ENCODE measurements at regions not wholly inside any gene's neighbourhood (a gene's known extent, or its start where the extent isn't known, plus 50 kb on each side); places are given as distances from the start of the nearest gene placed in this dataset.
A peak's percentile ranks its signal among the peaks of the same experiment; 100 is the strongest.

DNA sequence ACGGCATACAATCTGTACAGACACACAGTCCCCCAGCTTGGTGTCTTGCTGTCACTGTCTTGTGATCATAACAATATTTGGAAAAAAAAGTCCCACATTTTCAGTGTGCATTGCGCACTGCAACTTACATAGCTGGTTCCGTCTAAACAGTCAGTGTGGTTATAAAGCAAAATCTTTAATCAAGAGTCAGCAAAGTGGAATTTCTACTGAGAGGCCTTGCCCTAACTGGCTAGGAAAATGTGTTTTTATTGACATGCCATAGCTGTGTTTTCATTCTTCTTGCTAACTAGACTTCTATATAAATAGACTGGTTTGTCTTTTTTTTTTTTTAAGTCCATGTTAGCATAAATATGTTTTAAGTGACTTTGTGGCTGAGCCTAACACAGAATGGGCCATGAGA lies 174.8 kb downstream of the POLR2M start (continued):
- TF ChIP-seq FOXP1 (CRISPR knock-in tag; IDR thresholded peaks at IDR 0.05; ENCODE audit: borderline replicate concordance) (no peak), PRRX2 (CRISPR knock-in tag; IDR thresholded peaks at IDR 0.05) (no peak), ELF4 (CRISPR knock-in tag; IDR thresholded peaks at IDR 0.05; ENCODE audit: low read depth) (no peak), FOXJ3 (CRISPR knock-in tag; IDR thresholded peaks at IDR 0.05; ENCODE audit: borderline replicate concordance) (no peak), IRF2 (CRISPR knock-in tag; IDR thresholded peaks at IDR 0.05; ENCODE audit: borderline replicate concordance, low read depth) (no peak), ETV6 (CRISPR knock-in tag; IDR thresholded peaks at IDR 0.05) (no peak), ZNF317 (CRISPR knock-in tag; IDR thresholded peaks at IDR 0.05; ENCODE audit: borderline replicate concordance, low read depth) (no peak), SP1 (CRISPR knock-in tag; conservative IDR thresholded peaks at IDR 0.05) (no peak)
- TF ChIP-seq, protein P1, sequence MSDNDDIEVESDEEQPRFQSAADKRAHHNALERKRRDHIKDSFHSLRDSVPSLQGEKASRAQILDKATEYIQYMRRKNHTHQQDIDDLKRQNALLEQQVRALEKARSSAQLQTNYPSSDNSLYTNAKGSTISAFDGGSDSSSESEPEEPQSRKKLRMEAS (CRISPR knock-in tag; IDR thresholded peaks at IDR 0.05): no peak
- TF ChIP-seq, protein P2, sequence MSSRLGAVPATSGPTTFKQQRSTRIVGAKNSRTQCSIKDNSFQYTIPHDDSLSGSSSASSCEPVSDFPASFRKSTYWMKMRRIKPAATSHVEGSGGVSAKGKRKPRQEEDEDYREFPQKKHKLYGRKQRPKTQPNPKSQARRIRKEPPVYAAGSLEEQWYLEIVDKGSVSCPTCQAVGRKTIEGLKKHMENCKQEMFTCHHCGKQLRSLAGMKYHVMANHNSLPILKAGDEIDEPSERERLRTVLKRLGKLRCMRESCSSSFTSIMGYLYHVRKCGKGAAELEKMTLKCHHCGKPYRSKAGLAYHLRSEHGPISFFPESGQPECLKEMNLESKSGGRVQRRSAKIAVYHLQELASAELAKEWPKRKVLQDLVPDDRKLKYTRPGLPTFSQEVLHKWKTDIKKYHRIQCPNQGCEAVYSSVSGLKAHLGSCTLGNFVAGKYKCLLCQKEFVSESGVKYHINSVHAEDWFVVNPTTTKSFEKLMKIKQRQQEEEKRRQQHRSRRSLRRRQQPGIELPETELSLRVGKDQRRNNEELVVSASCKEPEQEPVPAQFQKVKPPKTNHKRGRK (CRISPR knock-in tag; IDR thresholded peaks at IDR 0.05; ENCODE audit: borderline replicate concordance): no peak
- TF ChIP-seq, protein P3, sequence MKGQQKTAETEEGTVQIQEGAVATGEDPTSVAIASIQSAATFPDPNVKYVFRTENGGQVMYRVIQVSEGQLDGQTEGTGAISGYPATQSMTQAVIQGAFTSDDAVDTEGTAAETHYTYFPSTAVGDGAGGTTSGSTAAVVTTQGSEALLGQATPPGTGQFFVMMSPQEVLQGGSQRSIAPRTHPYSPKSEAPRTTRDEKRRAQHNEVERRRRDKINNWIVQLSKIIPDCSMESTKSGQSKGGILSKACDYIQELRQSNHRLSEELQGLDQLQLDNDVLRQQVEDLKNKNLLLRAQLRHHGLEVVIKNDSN (CRISPR knock-in tag; IDR thresholded peaks at IDR 0.05): no peak

DNA sequence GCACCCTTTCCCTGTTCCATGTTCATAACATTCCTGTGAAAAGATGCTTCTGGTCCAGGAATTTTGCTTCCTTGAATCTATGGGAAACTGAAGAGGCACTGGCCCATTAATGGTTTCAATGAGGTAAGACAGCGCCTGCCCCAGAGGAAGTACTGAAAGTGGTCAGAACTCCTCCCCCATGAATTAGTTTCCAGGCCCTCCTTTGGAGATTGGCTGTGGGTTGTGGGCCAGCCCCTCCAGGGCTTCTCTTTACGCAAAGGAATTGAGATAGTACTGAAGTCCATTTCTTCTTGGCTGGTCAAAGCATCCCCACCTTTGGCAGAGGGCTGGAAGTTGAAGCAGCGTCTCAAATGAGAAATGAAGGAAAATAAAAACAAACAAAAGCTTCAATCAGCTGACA lies 175.5 kb downstream of the POLR2M start:
- H3K27me3 Mint-ChIP-seq (ENCODE audit: low read depth): no peaks in the 10 kb centered on the region; the same call in 1 of the 2 replicates
- TF ChIP-seq GRHL2 (CRISPR knock-in tag; IDR thresholded peaks at IDR 0.05; ENCODE audit: insufficient replicate concordance, severe bottlenecking): no peak
- TF ChIP-seq, protein P4, sequence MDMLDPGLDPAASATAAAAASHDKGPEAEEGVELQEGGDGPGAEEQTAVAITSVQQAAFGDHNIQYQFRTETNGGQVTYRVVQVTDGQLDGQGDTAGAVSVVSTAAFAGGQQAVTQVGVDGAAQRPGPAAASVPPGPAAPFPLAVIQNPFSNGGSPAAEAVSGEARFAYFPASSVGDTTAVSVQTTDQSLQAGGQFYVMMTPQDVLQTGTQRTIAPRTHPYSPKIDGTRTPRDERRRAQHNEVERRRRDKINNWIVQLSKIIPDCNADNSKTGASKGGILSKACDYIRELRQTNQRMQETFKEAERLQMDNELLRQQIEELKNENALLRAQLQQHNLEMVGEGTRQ (CRISPR knock-in tag; IDR thresholded peaks at IDR 0.05): no peak
- TF ChIP-seq, protein P5, sequence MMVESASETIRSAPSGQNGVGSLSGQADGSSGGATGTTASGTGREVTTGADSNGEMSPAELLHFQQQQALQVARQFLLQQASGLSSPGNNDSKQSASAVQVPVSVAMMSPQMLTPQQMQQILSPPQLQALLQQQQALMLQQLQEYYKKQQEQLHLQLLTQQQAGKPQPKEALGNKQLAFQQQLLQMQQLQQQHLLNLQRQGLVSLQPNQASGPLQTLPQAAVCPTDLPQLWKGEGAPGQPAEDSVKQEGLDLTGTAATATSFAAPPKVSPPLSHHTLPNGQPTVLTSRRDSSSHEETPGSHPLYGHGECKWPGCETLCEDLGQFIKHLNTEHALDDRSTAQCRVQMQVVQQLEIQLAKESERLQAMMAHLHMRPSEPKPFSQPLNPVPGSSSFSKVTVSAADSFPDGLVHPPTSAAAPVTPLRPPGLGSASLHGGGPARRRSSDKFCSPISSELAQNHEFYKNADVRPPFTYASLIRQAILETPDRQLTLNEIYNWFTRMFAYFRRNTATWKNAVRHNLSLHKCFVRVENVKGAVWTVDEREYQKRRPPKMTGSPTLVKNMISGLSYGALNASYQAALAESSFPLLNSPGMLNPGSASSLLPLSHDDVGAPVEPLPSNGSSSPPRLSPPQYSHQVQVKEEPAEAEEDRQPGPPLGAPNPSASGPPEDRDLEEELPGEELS (CRISPR knock-in tag; IDR thresholded peaks at IDR 0.05): no peak
- TF ChIP-seq, protein P6, sequence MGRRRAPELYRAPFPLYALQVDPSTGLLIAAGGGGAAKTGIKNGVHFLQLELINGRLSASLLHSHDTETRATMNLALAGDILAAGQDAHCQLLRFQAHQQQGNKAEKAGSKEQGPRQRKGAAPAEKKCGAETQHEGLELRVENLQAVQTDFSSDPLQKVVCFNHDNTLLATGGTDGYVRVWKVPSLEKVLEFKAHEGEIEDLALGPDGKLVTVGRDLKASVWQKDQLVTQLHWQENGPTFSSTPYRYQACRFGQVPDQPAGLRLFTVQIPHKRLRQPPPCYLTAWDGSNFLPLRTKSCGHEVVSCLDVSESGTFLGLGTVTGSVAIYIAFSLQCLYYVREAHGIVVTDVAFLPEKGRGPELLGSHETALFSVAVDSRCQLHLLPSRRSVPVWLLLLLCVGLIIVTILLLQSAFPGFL (CRISPR knock-in tag; IDR thresholded peaks at IDR 0.05; ENCODE audit: borderline replicate concordance): no peak
- TF ChIP-seq, protein P7, sequence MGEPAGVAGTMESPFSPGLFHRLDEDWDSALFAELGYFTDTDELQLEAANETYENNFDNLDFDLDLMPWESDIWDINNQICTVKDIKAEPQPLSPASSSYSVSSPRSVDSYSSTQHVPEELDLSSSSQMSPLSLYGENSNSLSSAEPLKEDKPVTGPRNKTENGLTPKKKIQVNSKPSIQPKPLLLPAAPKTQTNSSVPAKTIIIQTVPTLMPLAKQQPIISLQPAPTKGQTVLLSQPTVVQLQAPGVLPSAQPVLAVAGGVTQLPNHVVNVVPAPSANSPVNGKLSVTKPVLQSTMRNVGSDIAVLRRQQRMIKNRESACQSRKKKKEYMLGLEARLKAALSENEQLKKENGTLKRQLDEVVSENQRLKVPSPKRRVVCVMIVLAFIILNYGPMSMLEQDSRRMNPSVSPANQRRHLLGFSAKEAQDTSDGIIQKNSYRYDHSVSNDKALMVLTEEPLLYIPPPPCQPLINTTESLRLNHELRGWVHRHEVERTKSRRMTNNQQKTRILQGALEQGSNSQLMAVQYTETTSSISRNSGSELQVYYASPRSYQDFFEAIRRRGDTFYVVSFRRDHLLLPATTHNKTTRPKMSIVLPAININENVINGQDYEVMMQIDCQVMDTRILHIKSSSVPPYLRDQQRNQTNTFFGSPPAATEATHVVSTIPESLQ (CRISPR knock-in tag; IDR thresholded peaks at IDR 0.05): no peak
- TF ChIP-seq MXD4 (CRISPR knock-in tag; IDR thresholded peaks at IDR 0.05; ENCODE audit: borderline replicate concordance): no peak
- TF ChIP-seq GABPB1 (CRISPR knock-in tag; IDR thresholded peaks at IDR 0.05): no peak
- no peak for TF ChIP-seq MYBL2 (CRISPR knock-in tag; IDR thresholded peaks at IDR 0.05)
- no peak for TF ChIP-seq OVOL2 (CRISPR knock-in tag; IDR thresholded peaks at IDR 0.05; ENCODE audit: borderline replicate concordance)
- no peak for TF ChIP-seq SMAD3 (CRISPR knock-in tag; IDR thresholded peaks at IDR 0.05; ENCODE audit: borderline replicate concordance)
- TF ChIP-seq ZNF121 (CRISPR knock-in tag; IDR thresholded peaks at IDR 0.05): no peak
- TF ChIP-seq ZNF232 (CRISPR knock-in tag; IDR thresholded peaks at IDR 0.05): no peak
- TF ChIP-seq, protein P8, sequence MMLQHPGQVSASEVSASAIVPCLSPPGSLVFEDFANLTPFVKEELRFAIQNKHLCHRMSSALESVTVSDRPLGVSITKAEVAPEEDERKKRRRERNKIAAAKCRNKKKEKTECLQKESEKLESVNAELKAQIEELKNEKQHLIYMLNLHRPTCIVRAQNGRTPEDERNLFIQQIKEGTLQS (CRISPR knock-in tag; conservative IDR thresholded peaks at IDR 0.05): no peak
- no peak for TF ChIP-seq GTF2I (CRISPR knock-in tag; conservative IDR thresholded peaks at IDR 0.05)
- DNase-seq (ENCODE audit: low spot score): no peak
- ATAC-seq: peak; percentile 55; the same call in 1 of the 2 replicates
- H3K27ac Mint-ChIP-seq: no peak overlapping the region
- no peak overlapping the region for H3K4me3 Mint-ChIP-seq
- H3K36me3 Mint-ChIP-seq: no peaks in the 10 kb centered on the region
- H3K9me3 Mint-ChIP-seq: no peaks in the 10 kb centered on the region
- H3K4me1 Mint-ChIP-seq: no peaks in the 10 kb centered on the region; the same call in 1 of the 2 replicates
- ChIA-PET CTCF (interaction anchor here (1.2 to 2.9 kb wide), 3 partner anchors 21 to 189 kb away, joined by 3 to 8 read pairs (median 4); no protein-coding TSS in a partner anchor), POLR2A (no interaction called here)

All from WTC11 (cell line).